Keratinocyte (primary cell): ENCODE measurements at regions not wholly inside any gene's neighbourhood (a gene's known extent, or its start where the extent isn't known, plus 50 kb on each side); places are given as distances from the start of the nearest gene placed in this dataset.

Experiments
- DNase-seq: peaks from one replicate; pipeline ENCODE4 v3.0.0-alpha.2; 2011; ENCODE audit warnings: low read depth, missing footprints, low spot score
- FAIRE-seq: peaks from 2 replicates; lab custom pipeline; 2011; peaks lifted over from hg19 to GRCh38; lab: Jason Lieb, UNC
- H2AFZ ChIP-seq: 2 replicates; pipeline ENCODE4 v1.6.0; 2012; ENCODE audit warnings: low read length, control low read depth, inconsistent platforms; ENCODE audit not compliant: control insufficient read depth
- H3K27ac ChIP-seq: 2 replicates; pipeline ENCODE4 v1.5.1; 2011; ENCODE audit warnings: low read length; ENCODE audit not compliant: control insufficient read depth, insufficient read depth
- H3K27me3 ChIP-seq: 3 replicates; pipeline ENCODE4 v1.6.0; 2011; ENCODE audit warnings: low read length; ENCODE audit not compliant: control insufficient read depth, insufficient read depth; ENCODE audit errors: extremely low read depth
- H3K36me3 ChIP-seq, 2 experiments: 2 replicates in 1 of 2; 3 replicates in 1 of 2; pipeline ENCODE4 v1.5.1; 2011; ENCODE audit warnings: low read length in 2 of 2, mild to moderate bottlenecking in 1 of 2; ENCODE audit not compliant: control insufficient read depth in 2 of 2, insufficient read depth in 2 of 2; ENCODE audit errors: extremely low read depth in 1 of 2
- H3K4me1 ChIP-seq: 3 replicates; pipeline ENCODE4 v1.5.1; 2011; ENCODE audit warnings: low read length; ENCODE audit not compliant: control insufficient read depth, insufficient read depth; ENCODE audit errors: extremely low read depth
- H3K4me2 ChIP-seq: 3 replicates; pipeline ENCODE4 v1.6.0; 2011; ENCODE audit warnings: low read depth, low read length; ENCODE audit not compliant: control insufficient read depth, insufficient read depth; ENCODE audit errors: extremely low read depth
- H3K4me3 ChIP-seq, 3 experiments: fragments of 200-600 bp in 1 of 3; sonication (generic) in 1 of 3; 2 replicates in 2 of 3; 3 replicates in 1 of 3; pipeline ENCODE4 v1.5.1; 2011 to 2016; ENCODE audit warnings: low read length in 3 of 3, mild to moderate bottlenecking in 3 of 3, control low read depth in 2 of 3, inconsistent platforms in 1 of 3, low read depth in 1 of 3, mixed read lengths in 1 of 3, mixed run types in 1 of 3, moderate library complexity in 1 of 3; ENCODE audit not compliant: control insufficient read depth in 2 of 3, insufficient read depth in 2 of 3; ENCODE audit errors: extremely low read depth in 1 of 3
- H3K79me2 ChIP-seq: 2 replicates; pipeline ENCODE4 v1.6.0; 2012; ENCODE audit warnings: low read length; ENCODE audit not compliant: control insufficient read depth, insufficient read depth
- H3K9ac ChIP-seq: 3 replicates; pipeline ENCODE4 v1.6.0; 2011; ENCODE audit warnings: low read length; ENCODE audit not compliant: control insufficient read depth, insufficient read depth; ENCODE audit errors: extremely low read depth
- H3K9me1 ChIP-seq: 3 replicates; pipeline ENCODE4 v1.6.0; 2011; ENCODE audit warnings: low read length; ENCODE audit not compliant: control insufficient read depth, insufficient read depth; ENCODE audit errors: extremely low read depth
- H3K9me3 ChIP-seq: 2 replicates; pipeline ENCODE4 v1.5.1; 2012; ENCODE audit warnings: low read depth, low read length; ENCODE audit not compliant: control insufficient read depth
- H4K20me1 ChIP-seq: 3 replicates; pipeline ENCODE4 v1.6.0; 2011; ENCODE audit warnings: low read length; ENCODE audit not compliant: control insufficient read depth, insufficient read depth; ENCODE audit errors: extremely low read depth
- CTCF ChIP-seq, 3 experiments: IDR thresholded peaks in 1 of 3; conservative IDR thresholded peaks in 1 of 3; optimal IDR thresholded peaks in 1 of 3; 2 replicates in 2 of 3; 3 replicates in 1 of 3; pipeline versions ENCODE3 to v1.5.1; 2011; ENCODE audit warnings: low read length in 3 of 3, mild to moderate bottlenecking in 3 of 3, moderate library complexity in 2 of 3, control low read depth in 1 of 3, inconsistent platforms in 1 of 3; ENCODE audit not compliant: insufficient read depth in 2 of 3; ENCODE audit errors: extremely low read depth in 1 of 3
- EZH2 ChIP-seq: IDR thresholded peaks from one replicate; pipeline ENCODE4 v1.6.1; 2012; ENCODE audit warnings: inconsistent platforms, mild to moderate bottlenecking, low read length, moderate library complexity
- dilution Hi-C: fragments of 300-500 bp; cut with MboI; formaldehyde crosslinking; loops from one replicate; pipeline ENCODE4 v1.7.0; 2020; ENCODE audit warnings: low sequenced_read_pairs; ENCODE audit not compliant: extremely low pct_ligation_motif_present

GRCh38 chr22:47394504-47395440, 632.3 kb downstream of the TBC1D22A start:
- TF ChIP-seq CTCF (optimal IDR thresholded peaks at IDR 0.05 in 1 of 3, IDR thresholded peaks at IDR 0.05 in 1 of 3, conservative IDR thresholded peaks at IDR 0.05 in 1 of 3; ENCODE audit: extremely low read depth in 1 of 3, insufficient read depth in 2 of 3, low read length in 3 of 3) (no peak), EZH2 (no peak)
- dilution Hi-C loops: no loop called here
- Histone ChIP-seq H4K20me1 (no peaks in the 10 kb centered on the region), H3K9me3 (peaks cover 12% of the 10 kb centered on the region), H3K9me1 (no peaks in the 10 kb centered on the region), H2AFZ (no peak overlapping the region), H3K79me2 (no peaks in the 10 kb centered on the region), H3K27me3 (no peaks in the 10 kb centered on the region), H3K4me3 (no peak overlapping the region), H3K27ac (no peak overlapping the region), H3K9ac (no peak overlapping the region), H3K4me1 (no peaks in the 10 kb centered on the region), H3K4me2 (no peak overlapping the region), H3K36me3 (no peaks in the 10 kb centered on the region)
- no peak for DNase-seq
- no peak for FAIRE-seq

DNA sequence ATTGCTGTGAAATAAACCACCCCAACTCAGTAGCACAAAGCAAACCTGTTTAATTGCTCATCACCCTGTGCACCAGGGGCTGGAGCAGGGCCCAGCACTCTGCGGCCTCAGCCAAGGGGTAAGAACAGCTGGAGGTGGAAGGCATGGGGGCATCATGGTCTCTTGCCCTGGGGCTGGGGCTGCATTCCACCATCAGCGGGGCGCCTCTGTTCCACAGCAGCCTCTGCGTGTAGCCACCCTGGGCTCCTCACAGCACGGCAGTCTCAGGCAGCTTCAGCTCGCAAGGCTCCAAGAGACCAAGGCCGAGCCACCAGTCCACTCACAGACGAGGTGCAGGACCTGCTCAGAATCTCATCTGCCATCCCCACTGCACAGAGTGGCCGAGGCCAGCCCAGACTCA, 630.7 kb downstream of the TBC1D22A start:
- Histone ChIP-seq H3K4me3 (no peak overlapping the region), H3K4me1 (no peaks in the 10 kb centered on the region), H3K36me3 (no peaks in the 10 kb centered on the region), H3K27me3 (no peaks in the 10 kb centered on the region), H3K9ac (no peak overlapping the region), H3K9me1 (no peaks in the 10 kb centered on the region), H2AFZ (no peak overlapping the region), H3K9me3 (peaks cover 12% of the 10 kb centered on the region), H4K20me1 (no peaks in the 10 kb centered on the region), H3K79me2 (no peaks in the 10 kb centered on the region), H3K27ac (no peak overlapping the region), H3K4me2 (no peak overlapping the region)
- no peak for FAIRE-seq
- dilution Hi-C loops: no loop called here
- TF ChIP-seq EZH2 (no peak), CTCF (optimal IDR thresholded peaks at IDR 0.05 in 1 of 3, IDR thresholded peaks at IDR 0.05 in 1 of 3, conservative IDR thresholded peaks at IDR 0.05 in 1 of 3; ENCODE audit: extremely low read depth in 1 of 3, insufficient read depth in 2 of 3, low read length in 3 of 3) (no peak)
- no peak for DNase-seq
